PC-9 (cell line): ENCODE measurements at regions not wholly inside any gene's neighbourhood (a gene's known extent, or its start where the extent isn't known, plus 50 kb on each side); places are given as distances from the start of the nearest gene placed in this dataset.
"Not testable (repeated sequence)": the region's sequence is repeated elsewhere in the genome, so short reads cannot be mapped to it uniquely, and the experiment has no call there.

Experiments used
- BruUV-seq: library from RNA; stranded (reverse); fragments of 400-500 nt; replicated peaks from 2 replicates; lab custom pipeline; 2021; lab: Mats Ljungman, UMichigan
- CTCF ChIA-PET: fragments of 300-600 bp; sonication (Branson Sonifier 250); formaldehyde crosslinking; loops from one replicate; lab custom pipeline; 2022; ENCODE audit warnings: antibody characterized with exemption; lab: Charles Lee
- POLR2A ChIA-PET: fragments of 300-600 bp; sonication (Branson Sonifier 250); formaldehyde crosslinking; loops from one replicate; lab custom pipeline; 2022; ENCODE audit warnings: antibody characterized with exemption; ENCODE audit not compliant: unreplicated experiment; lab: Charles Lee
- DNase-seq, 2 experiments: peaks; one replicate each; pipeline versions ENCODE4 v3.0.0 to v3.0.0-alpha.2; 2015 to 2022; ENCODE audit warnings: mixed read lengths in 1 of 2
- H2AFZ ChIP-seq: fragments of 200-600 bp; sonication (generic); 2 replicates; pipeline ENCODE4 v1.8.1; 2017; ENCODE audit warnings: antibody characterized with exemption
- H3F3A ChIP-seq: fragments of 200-600 bp; sonication (generic); 2 replicates; pipeline ENCODE4 v1.8.1; 2017; ENCODE audit warnings: antibody characterized with exemption, mild to moderate bottlenecking, low read depth; ENCODE audit not compliant: insufficient read depth
- H3K27ac ChIP-seq: fragments of 200-600 bp; sonication (generic); 2 replicates; pipeline ENCODE4 v1.6.1; 2016; ENCODE audit warnings: mixed run types
- H3K27me3 ChIP-seq: fragments of 200-600 bp; sonication (generic); 2 replicates; pipeline ENCODE4 v1.6.1; 2016; ENCODE audit warnings: low read depth, mixed run types; ENCODE audit not compliant: insufficient read depth
- H3K36me3 ChIP-seq: fragments of 200-600 bp; sonication (generic); 2 replicates; pipeline ENCODE4 v1.6.1; 2016; ENCODE audit warnings: low read depth, mixed run types
- H3K4me1 ChIP-seq: fragments of 200-600 bp; sonication (generic); replicated peaks from 2 replicates; pipeline ENCODE4 v1.6.1; 2016; ENCODE audit warnings: mixed run types; ENCODE audit not compliant: insufficient read depth
- H3K4me2 ChIP-seq: fragments of 200-600 bp; sonication (generic); 2 replicates; pipeline ENCODE4 v1.6.1; 2017; ENCODE audit warnings: mixed run types
- H3K4me3 ChIP-seq: fragments of 200-600 bp; sonication (generic); 2 replicates; pipeline ENCODE4 v1.6.1; 2016; ENCODE audit warnings: mixed run types
- H3K79me2 ChIP-seq: fragments of 200-600 bp; sonication (generic); 2 replicates; pipeline ENCODE4 v1.6.1; 2017; ENCODE audit warnings: low read depth, mixed run types
- H3K9me2 ChIP-seq: fragments of 200-600 bp; sonication (generic); 2 replicates; pipeline ENCODE4 v1.8.1; 2017; ENCODE audit warnings: mild to moderate bottlenecking; ENCODE audit not compliant: insufficient read depth
- H3K9me3 ChIP-seq: fragments of 200-600 bp; sonication (generic); 2 replicates; pipeline ENCODE4 v1.8.1; 2016; ENCODE audit warnings: low read depth; ENCODE audit not compliant: insufficient read depth
- H4K20me1 ChIP-seq: fragments of 200-600 bp; sonication (generic); 2 replicates; pipeline ENCODE4 v1.8.1; 2017; ENCODE audit not compliant: insufficient read depth
- EZH2 ChIP-seq: fragments of 200-600 bp; sonication (generic); IDR thresholded peaks from 2 replicates; pipeline ENCODE4 v1.8.0; 2017; ENCODE audit warnings: antibody characterized with exemption, low read depth
- intact Hi-C: fragments of 100-400 bp; cut with micrococcal nuclease; formaldehyde crosslinking; loops from one replicate; pipeline ENCODE4 v1.10.0; 2022; ENCODE audit not compliant: unreplicated experiment
- TF ChIP-seq, protein P1 (sequence below): fragments of 200-600 bp; sonication (generic); conservative IDR thresholded peaks from 2 replicates; pipeline ENCODE4 v1.6.1; 2017; ENCODE audit warnings: mixed run types, antibody characterized with exemption, mild to moderate bottlenecking, moderate library complexity

DNA sequence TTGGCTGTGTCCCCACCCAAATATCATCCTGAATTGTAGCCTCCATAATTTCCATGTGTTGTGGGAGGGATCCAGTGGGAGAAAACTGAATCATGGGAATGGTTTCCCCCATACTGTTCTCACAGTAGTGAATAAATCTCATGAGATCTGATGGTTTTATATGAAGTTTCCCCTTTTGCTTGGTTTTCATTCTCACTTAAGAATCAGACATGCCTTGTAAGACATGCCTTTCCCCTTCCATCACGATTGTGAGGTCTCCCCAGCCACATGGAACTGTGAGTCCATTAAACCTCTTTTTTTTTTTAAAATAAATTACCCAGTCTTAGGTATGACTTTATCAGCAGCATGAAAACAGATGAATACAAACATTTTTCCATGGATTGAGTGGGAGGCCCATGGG is 652.9 kb downstream of the ETNK1 start:
- no peaks in the 10 kb centered on the region for H3K36me3 ChIP-seq
- no peak overlapping the region for H2AFZ ChIP-seq
- no peaks in the 10 kb centered on the region for H3K79me2 ChIP-seq
- H3K27ac ChIP-seq: no peak overlapping the region
- no peaks in the 10 kb centered on the region for H3K27me3 ChIP-seq
- H3K4me1 ChIP-seq: no peaks in the 10 kb centered on the region
- intact Hi-C loops: no loop called here
- H3K9me2 ChIP-seq: no peaks in the 10 kb centered on the region
- no peak for DNase-seq
- no peaks in the 10 kb centered on the region for H3F3A ChIP-seq
- no peaks in the 10 kb centered on the region for H4K20me1 ChIP-seq
- H3K9me3 ChIP-seq: no peaks in the 10 kb centered on the region
- POLR2A ChIA-PET: no interaction called here
- CTCF ChIA-PET: no interaction called here
- no peak overlapping the region for H3K4me2 ChIP-seq
- no peak overlapping the region for H3K4me3 ChIP-seq
- no TSS peak for BruUV-seq
- TF ChIP-seq, protein P1, sequence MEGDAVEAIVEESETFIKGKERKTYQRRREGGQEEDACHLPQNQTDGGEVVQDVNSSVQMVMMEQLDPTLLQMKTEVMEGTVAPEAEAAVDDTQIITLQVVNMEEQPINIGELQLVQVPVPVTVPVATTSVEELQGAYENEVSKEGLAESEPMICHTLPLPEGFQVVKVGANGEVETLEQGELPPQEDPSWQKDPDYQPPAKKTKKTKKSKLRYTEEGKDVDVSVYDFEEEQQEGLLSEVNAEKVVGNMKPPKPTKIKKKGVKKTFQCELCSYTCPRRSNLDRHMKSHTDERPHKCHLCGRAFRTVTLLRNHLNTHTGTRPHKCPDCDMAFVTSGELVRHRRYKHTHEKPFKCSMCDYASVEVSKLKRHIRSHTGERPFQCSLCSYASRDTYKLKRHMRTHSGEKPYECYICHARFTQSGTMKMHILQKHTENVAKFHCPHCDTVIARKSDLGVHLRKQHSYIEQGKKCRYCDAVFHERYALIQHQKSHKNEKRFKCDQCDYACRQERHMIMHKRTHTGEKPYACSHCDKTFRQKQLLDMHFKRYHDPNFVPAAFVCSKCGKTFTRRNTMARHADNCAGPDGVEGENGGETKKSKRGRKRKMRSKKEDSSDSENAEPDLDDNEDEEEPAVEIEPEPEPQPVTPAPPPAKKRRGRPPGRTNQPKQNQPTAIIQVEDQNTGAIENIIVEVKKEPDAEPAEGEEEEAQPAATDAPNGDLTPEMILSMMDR: no peak
- TF ChIP-seq EZH2: no peak

DNA sequence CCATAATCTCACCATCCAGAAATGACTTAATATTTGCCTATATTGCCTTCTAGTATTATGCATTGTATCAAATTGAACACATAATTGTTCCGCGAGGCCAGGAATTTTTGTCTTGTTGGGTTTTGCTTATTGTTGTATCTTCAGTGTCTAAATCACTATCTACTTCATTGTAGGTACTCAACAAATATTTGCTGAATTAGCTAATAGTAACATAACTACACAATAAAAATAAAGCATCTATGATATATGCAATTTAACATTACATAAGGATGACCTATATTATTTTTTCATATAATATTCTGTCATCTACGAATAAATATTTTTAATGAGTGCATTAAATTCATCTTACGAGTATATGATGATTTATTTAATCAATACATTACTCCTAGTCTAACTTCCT is 656.3 kb downstream of the ETNK1 start:
- intact Hi-C loops: no loop called here
- H3K4me3 ChIP-seq: no peak overlapping the region
- H3K4me1 ChIP-seq: no peaks in the 10 kb centered on the region
- no peak overlapping the region for H3K4me2 ChIP-seq
- no TSS peak for BruUV-seq
- H4K20me1 ChIP-seq: no peaks in the 10 kb centered on the region
- H3K9me2 ChIP-seq: no peaks in the 10 kb centered on the region; the same call in 1 of the 2 replicates
- no peaks in the 10 kb centered on the region for H3K9me3 ChIP-seq
- H3F3A ChIP-seq: no peaks in the 10 kb centered on the region
- H3K79me2 ChIP-seq: no peaks in the 10 kb centered on the region
- ChIA-PET POLR2A (no interaction called here), CTCF (no interaction called here)
- no peaks in the 10 kb centered on the region for H3K36me3 ChIP-seq
- H2AFZ ChIP-seq: no peak overlapping the region
- no peak for DNase-seq
- H3K27ac ChIP-seq: no peak overlapping the region
- H3K27me3 ChIP-seq: no peaks in the 10 kb centered on the region
- no peak for TF ChIP-seq EZH2
- TF ChIP-seq, protein P1: no peak

DNA sequence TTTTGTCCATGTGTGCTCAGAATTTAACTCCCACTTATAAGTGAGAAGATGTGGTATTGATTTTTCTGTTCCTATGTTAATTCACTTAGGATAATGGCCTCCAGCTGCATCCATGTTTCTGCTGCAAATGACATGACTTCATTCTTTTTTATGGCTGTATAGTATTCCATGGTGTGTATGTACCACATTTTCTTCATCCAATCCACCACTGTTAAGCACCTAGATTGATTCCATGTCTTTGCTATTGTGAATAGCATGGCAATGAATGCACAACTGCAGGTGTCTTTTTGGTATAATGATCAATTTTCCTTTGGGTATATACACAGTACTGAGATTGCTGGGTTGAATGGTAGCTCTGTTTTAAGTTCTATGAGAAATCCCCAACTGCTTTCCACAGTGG is 657.7 kb downstream of the ETNK1 start:
- Histone ChIP-seq H3K27me3 (no peaks in the 10 kb centered on the region), H3F3A (no peaks in the 10 kb centered on the region), H3K4me3 (no peak overlapping the region), H3K4me2 (no peak overlapping the region), H3K9me2 (no peaks in the 10 kb centered on the region; the same call in 1 of the 2 replicates), H3K27ac (no peak overlapping the region), H3K4me1 (no peaks in the 10 kb centered on the region), H2AFZ (no peak overlapping the region), H3K36me3 (no peaks in the 10 kb centered on the region), H3K9me3 (no peaks in the 10 kb centered on the region), H3K79me2 (no peaks in the 10 kb centered on the region), H4K20me1 (no peaks in the 10 kb centered on the region)
- ChIA-PET CTCF (no interaction called here), POLR2A (no interaction called here)
- no TSS peak for BruUV-seq
- intact Hi-C loops: no loop called here
- DNase-seq: no peak
- no peak for TF ChIP-seq EZH2
- TF ChIP-seq, protein P1: no peak

DNA sequence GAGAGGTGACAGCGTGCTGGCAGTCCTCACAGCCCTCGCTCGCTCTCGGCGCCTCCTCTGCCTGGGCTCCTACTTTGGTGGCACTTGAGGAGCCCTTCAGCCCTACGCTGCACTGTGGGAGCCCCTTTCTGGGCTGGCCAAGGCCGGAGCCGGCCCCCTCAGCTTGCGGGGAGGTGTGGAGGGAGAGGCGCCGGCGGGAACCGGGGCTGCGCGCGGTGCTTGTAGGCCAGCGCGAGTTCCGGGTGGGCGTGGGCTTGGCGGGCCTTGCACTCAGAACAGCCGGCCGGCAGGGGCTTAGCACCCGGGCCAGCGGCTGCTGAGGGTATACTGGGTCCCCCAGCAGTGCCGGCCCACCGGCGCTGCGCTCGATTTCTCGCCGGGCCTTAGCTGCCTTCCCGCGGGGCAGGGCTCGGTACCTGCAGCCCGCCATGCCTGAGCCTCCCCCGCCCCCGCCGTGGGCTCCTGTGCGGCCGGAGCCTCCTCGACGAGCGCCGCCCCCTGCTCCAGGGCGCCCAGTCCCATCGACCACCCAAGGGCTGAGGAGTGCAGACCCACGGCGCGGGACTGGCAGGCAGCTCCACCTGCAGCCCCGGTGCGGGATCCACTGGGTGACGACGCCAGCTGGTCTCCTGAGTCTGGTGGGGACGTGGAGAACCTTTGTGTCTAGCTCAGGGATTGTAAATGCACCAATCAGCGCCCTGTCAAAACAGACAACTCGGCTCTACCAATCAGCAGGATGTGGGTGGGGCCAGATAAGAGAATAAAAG is 661.0 kb downstream of the ETNK1 start:
- H3K9me3 ChIP-seq, DNase-seq, BruUV-seq, H3K27ac ChIP-seq, intact Hi-C loops, H3K79me2 ChIP-seq, H3K4me1 ChIP-seq, H3F3A ChIP-seq, H3K27me3 ChIP-seq, CTCF ChIA-PET, H3K36me3 ChIP-seq, POLR2A ChIA-PET, H3K9me2 ChIP-seq, H3K4me3 ChIP-seq, H4K20me1 ChIP-seq, H3K4me2 ChIP-seq, H2AFZ ChIP-seq: not testable (repeated sequence)
